NCI-H187 treated with DMSO at 0.1 percent for 48 hours (cell line): ENCODE measurements at regions not wholly inside any gene's neighbourhood (a gene's known extent, or its start where the extent isn't known, plus 50 kb on each side); places are given as distances from the start of the nearest gene placed in this dataset.
"Not testable (repeated sequence)": the region's sequence is repeated elsewhere in the genome, so short reads cannot be mapped to it uniquely, and the experiment has no call there.

Experiments used
- DNase-seq: peaks from one replicate; lab custom pipeline; 2025; lab: John Stamatoyannopoulos, UW

- DNase-seq = no peak
These were observed 706.6 kb upstream of the EPHA5 start for GRCh38 chr4:66376921-66377320.

GRCh38 chr4:66376396-66376795 is 706.1 kb upstream of the EPHA5 start:
- DNase-seq = no peak

GRCh38 chr4:66373268-66373667 is 703.0 kb upstream of the EPHA5 start:
- DNase-seq = no peak

- no peak for DNase-seq
These were observed 702.4 kb upstream of the EPHA5 start for GRCh38 chr4:66372706-66373105.

GRCh38 chr4:66367043-66367660 is 696.9 kb upstream of the EPHA5 start:
- DNase-seq = no peak

GRCh38 chr4:66360395-66360794 is 690.1 kb upstream of the EPHA5 start:
- not testable (repeated sequence) for DNase-seq

- DNase-seq = no peak
These were observed 687.0 kb upstream of the EPHA5 start for GRCh38 chr4:66357316-66357715.

- no peak for DNase-seq
These were observed 685.0 kb upstream of the EPHA5 start for GRCh38 chr4:66355328-66355727.

- no peak for DNase-seq
These were observed 681.5 kb upstream of the EPHA5 start for GRCh38 chr4:66351761-66352160.

GRCh38 chr4:66340286-66340893 is 670.1 kb upstream of the EPHA5 start:
- no peak for DNase-seq

GRCh38 chr4:66339007-66339406 is 668.7 kb upstream of the EPHA5 start:
- DNase-seq = no peak

GRCh38 chr4:66331761-66332160 is 661.5 kb upstream of the EPHA5 start:
- DNase-seq = no peak

GRCh38 chr4:66330125-66330524 is 659.8 kb upstream of the EPHA5 start:
- no peak for DNase-seq

- no peak for DNase-seq
These were observed 658.7 kb upstream of the EPHA5 start for GRCh38 chr4:66328803-66329574.

- DNase-seq = no peak
These were observed 637.6 kb upstream of the EPHA5 start for GRCh38 chr4:66307641-66308438.

- DNase-seq = no peak
These were observed 630.1 kb upstream of the EPHA5 start for GRCh38 chr4:66300336-66300934.

- DNase-seq = no peak
These were observed 628.3 kb upstream of the EPHA5 start for GRCh38 chr4:66298569-66298968.

GRCh38 chr4:66297703-66298102 is 627.4 kb upstream of the EPHA5 start:
- no peak for DNase-seq

GRCh38 chr4:66294638-66295037 is 624.3 kb upstream of the EPHA5 start:
- DNase-seq = no peak

GRCh38 chr4:66284991-66285451 is 614.7 kb upstream of the EPHA5 start:
- no peak for DNase-seq

- DNase-seq = no peak
These were observed 608.8 kb upstream of the EPHA5 start for GRCh38 chr4:66279084-66279483.
